NCI-H2196 treated with DMSO at 0.1 percent for 48 hours (cell line): ENCODE measurements at regions not wholly inside any gene's neighbourhood (a gene's known extent, or its start where the extent isn't known, plus 50 kb on each side); places are given as distances from the start of the nearest gene placed in this dataset.
"Not testable (repeated sequence)": the region's sequence is repeated elsewhere in the genome, so short reads cannot be mapped to it uniquely, and the experiment has no call there.

Experiments
- DNase-seq: peaks from one replicate; lab custom pipeline; 2025; ENCODE audit not compliant: unreplicated experiment; lab: John Stamatoyannopoulos, UW

DNA sequence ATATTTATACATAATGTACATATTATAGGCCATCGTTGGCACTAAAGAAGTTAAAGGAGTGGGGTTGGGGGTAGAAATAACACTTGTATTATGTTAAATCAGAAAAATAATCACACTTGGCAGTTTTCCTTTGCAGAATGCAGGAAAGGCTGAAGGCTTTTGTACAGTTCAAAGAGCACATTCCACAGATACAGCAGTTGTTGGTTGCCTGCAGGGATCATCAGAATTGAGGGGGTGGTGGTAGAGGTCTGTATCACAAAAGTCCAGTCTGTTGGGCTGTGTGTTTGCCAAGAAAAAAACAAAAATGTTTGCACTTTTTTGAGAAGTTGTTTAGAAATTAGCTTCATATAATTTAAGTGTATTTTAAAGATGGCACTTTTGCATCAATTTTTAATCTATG lies 231.8 kb upstream of the FOXP2 start:
- DNase-seq, result no peak

GRCh38 chr7:114181280-114181679 lies 233.3 kb upstream of the FOXP2 start:
- no peak for DNase-seq

- no peak for DNase-seq
Measured at GRCh38 chr7:114180556-114181266, 233.9 kb upstream of the FOXP2 start.

- no peak for DNase-seq
Measured at GRCh38 chr7:114175125-114175524, 239.5 kb upstream of the FOXP2 start.

- no peak for DNase-seq
Measured at GRCh38 chr7:114173170-114173890, 241.3 kb upstream of the FOXP2 start.

GRCh38 chr7:114169389-114169788 lies 245.2 kb upstream of the FOXP2 start:
- DNase-seq, result not testable (repeated sequence)

- no peak for DNase-seq
Measured at GRCh38 chr7:114160925-114161324, 242.1 kb upstream of the PPP1R3A start.

- DNase-seq, result no peak
Measured at GRCh38 chr7:114158854-114159253, 240.0 kb upstream of the PPP1R3A start.

DNA sequence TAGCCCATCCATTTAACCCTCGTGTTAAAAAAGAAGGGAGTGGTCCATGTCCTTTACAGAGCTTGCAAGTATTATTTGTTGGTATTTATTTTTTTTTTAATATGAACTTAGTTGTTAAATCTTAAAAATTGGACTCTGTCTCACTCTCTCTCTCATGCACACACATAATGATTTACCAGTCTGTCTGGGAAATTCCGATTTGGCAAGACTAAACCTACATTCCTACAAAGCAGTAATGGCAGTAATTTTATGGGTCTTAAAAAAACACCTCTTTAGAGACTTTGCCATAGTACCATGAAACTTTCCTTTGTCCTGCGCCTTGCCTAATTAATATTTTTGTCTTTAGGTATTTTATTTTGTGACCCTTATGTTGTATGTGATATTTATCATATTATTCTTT lies 239.5 kb upstream of the PPP1R3A start:
- no peak for DNase-seq

- no peak for DNase-seq
Measured at GRCh38 chr7:114156178-114156577, 237.4 kb upstream of the PPP1R3A start.

DNA sequence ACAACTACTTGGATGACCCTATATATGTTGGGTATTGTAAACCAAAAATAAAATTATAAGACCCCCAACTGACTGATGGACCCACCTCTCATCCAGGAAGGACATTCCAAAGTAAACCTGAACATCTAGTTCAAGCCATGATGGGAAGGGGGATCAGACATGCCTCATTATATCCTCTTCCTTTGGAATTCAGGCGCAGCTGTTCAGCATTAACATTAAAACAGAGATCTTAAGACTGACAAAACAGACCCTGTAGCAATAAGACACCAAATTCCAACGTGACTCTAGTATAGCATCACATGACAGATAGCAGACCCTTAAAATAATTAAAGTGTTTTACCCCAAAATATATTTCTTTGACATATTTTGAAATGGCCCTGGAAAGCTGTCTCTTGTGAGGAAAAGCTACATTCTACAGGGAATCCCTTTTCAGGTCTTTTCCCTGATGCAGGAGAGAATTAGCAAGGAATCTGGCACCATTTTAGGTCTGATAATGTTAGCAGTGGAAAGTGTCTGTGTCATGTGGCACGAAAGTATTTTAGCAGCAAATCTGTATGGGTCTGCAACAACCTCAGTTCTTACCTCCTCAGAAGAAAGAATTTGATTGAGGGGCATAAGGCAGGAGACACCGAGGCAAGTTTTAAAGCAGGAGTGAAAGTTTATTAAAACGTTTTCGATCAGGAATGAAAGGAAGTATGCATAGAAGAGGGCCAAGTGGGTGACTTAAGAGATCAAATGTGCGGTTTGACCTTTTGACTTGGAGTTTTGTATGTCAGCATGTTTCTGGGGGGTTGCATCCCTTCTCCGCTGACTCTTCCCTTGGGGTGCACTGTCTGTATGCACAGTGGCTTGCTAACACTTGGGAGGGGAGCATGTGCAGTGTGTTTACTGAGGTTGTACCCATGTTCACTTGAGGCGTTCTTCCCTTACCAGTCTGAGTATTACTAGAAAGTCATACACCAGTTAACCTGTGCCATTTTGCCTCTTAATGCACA lies 236.6 kb upstream of the PPP1R3A start:
- DNase-seq, result no peak

DNA sequence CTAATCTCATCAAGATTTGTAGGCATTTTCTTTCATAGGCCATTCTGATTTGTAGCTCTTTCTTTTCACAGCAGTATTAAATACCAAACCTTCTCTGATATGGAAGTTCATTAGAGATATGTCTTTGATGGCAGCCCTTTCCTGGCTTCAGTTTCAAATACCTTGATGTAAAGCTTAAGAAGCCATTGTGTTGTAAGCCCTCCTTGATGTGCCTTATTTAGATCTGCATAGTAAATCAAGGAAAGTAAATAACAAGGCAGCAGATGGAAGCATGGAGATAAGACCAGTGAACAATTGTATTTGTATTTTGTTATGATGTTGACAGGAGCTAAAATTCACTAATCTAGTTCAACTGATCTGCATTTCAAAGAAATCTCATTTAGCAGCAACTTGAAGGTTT lies 234.9 kb upstream of the PPP1R3A start:
- no peak for DNase-seq

- DNase-seq, result no peak
Measured at GRCh38 chr7:114152314-114152938, 233.6 kb upstream of the PPP1R3A start.

GRCh38 chr7:114151777-114152176 lies 233.0 kb upstream of the PPP1R3A start:
- DNase-seq, result no peak

- DNase-seq, result no peak
Measured at GRCh38 chr7:114150689-114151088, 231.9 kb upstream of the PPP1R3A start.

DNA sequence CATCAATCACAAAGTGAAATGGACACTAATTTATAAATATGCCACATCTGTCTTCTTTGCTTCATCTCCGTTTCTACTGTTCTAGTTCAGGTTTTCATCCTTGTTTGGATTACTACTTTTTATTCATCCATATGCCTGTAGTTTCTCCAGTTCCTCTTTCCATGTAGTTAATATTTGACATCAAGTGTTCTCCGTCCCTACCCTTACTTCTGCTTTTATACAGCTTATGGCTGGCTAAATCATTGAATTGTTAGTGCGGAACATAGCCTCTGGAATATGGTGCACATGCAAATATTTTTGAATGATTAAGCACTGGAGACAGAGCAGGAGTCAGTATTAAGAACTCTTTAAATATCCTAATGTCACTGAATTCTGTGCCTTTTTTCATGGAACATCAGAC lies 230.0 kb upstream of the PPP1R3A start:
- DNase-seq, result no peak

GRCh38 chr7:114141415-114141814 lies 222.6 kb upstream of the PPP1R3A start:
- DNase-seq, result no peak

GRCh38 chr7:114140561-114140960 lies 221.8 kb upstream of the PPP1R3A start:
- DNase-seq, result no peak

- not testable (repeated sequence) for DNase-seq
Measured at GRCh38 chr7:114139690-114140089, 220.9 kb upstream of the PPP1R3A start.

- no peak for DNase-seq
Measured at GRCh38 chr7:114138587-114138986, 219.8 kb upstream of the PPP1R3A start.

- DNase-seq, result no peak
Measured at GRCh38 chr7:114133717-114134116, 214.9 kb upstream of the PPP1R3A start.
